Body of pancreas (tissue), 4 donors: ENCODE measurements at regions not wholly inside any gene's neighbourhood (a gene's known extent, or its start where the extent isn't known, plus 50 kb on each side); places are given as distances from the start of the nearest gene placed in this dataset.

Source experiments
- POLR2A ChIP-seq, 3 donors: fragments of 450-650 bp; IDR thresholded peaks; one replicate each; pipeline ENCODE4 v1.6.1; 2016; ENCODE audit warnings: antibody characterized with exemption in 3 of 3, mild to moderate bottlenecking in 2 of 3
- TF ChIP-seq, protein P1 (sequence below), 7 experiments: fragments of 450-650 bp in 4 of 7; fragments of 200-600 bp in 3 of 7; sonication (generic) in 3 of 7; IDR thresholded peaks; one replicate each; pipeline ENCODE4 v1.5.1; 2016 to 2019; ENCODE audit warnings: antibody characterized with exemption in 7 of 7

DNA sequence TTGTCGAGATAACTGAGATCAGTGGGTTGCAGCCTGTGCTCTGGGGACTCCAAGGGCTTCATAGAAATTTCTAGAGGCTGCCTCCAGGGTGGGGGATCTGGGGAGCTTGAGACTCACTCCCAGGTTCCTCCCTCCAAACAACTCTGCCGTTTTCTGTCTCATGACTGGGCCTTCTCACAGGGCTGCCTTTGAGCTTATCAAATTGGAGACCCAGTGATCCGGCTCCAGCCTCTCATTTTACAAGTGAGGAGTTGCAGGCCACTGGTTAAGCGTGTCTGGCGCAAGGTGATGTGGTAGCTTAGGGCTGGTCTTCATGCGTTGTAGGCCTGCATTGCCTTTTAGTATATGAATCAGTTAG, 85.8 kb downstream of the SLC25A47 start:
- no peak for TF ChIP-seq POLR2A (IDR thresholded peaks at IDR 0.05)
- TF ChIP-seq, protein P1, sequence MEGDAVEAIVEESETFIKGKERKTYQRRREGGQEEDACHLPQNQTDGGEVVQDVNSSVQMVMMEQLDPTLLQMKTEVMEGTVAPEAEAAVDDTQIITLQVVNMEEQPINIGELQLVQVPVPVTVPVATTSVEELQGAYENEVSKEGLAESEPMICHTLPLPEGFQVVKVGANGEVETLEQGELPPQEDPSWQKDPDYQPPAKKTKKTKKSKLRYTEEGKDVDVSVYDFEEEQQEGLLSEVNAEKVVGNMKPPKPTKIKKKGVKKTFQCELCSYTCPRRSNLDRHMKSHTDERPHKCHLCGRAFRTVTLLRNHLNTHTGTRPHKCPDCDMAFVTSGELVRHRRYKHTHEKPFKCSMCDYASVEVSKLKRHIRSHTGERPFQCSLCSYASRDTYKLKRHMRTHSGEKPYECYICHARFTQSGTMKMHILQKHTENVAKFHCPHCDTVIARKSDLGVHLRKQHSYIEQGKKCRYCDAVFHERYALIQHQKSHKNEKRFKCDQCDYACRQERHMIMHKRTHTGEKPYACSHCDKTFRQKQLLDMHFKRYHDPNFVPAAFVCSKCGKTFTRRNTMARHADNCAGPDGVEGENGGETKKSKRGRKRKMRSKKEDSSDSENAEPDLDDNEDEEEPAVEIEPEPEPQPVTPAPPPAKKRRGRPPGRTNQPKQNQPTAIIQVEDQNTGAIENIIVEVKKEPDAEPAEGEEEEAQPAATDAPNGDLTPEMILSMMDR (IDR thresholded peaks at IDR 0.05), result no peak
